ENCODE measurements at regions not wholly inside any gene's neighbourhood (a gene's known extent, or its start where the extent isn't known, plus 50 kb on each side); places are given as distances from the start of the nearest gene placed in this dataset.

DNA sequence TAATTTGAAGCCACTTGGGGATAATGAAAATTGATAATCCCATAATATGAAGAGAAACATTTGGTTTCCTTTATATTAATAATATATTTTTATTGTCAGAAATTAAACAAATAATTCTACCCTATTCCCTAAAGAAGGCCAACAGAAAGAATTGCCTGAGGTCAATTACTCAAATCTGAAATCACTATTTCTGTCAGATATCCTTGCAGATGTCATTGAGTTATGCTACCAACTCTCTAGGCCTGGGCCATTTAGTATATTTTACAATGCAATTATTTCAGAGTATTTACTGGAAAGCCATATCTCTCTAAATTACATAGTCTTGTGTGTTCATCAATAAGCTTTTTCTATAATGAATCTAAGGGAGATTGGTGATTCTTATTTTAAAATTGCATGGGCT, 498.1 kb downstream of the KIF20B start:
- TF ChIP-seq POLR2A (IDR thresholded peaks at IDR 0.05), result no peak
- no peak for TF ChIP-seq CTCF (IDR thresholded peaks at IDR 0.05)
